T-helper 1 cell treated with Interleukin-12 subunit alpha and Interleukin-12 subunit beta and Interleukin-4 antibody, amounts not matched to agents 30 ng/mL and 1 ng/mL, for 36 hours (primary cell): ENCODE measurements at regions not wholly inside any gene's neighbourhood (a gene's known extent, or its start where the extent isn't known, plus 50 kb on each side); places are given as distances from the start of the nearest gene placed in this dataset.
"Not testable (repeated sequence)": the region's sequence is repeated elsewhere in the genome, so short reads cannot be mapped to it uniquely, and the experiment has no call there.

Experiments
- intact Hi-C: fragments of 100-400 bp; cut with micrococcal nuclease; formaldehyde crosslinking; loops from one replicate; pipeline ENCODE4 v1.15.1; 2024

- intact Hi-C loops, result no loop called here
Measured at GRCh38 chrY:16108839-16109238, 1584.5 kb downstream of the NLGN4Y start.

GRCh38 chrY:16120096-16120495 lies 1595.8 kb downstream of the NLGN4Y start:
- intact Hi-C loops, result not testable (repeated sequence)

DNA sequence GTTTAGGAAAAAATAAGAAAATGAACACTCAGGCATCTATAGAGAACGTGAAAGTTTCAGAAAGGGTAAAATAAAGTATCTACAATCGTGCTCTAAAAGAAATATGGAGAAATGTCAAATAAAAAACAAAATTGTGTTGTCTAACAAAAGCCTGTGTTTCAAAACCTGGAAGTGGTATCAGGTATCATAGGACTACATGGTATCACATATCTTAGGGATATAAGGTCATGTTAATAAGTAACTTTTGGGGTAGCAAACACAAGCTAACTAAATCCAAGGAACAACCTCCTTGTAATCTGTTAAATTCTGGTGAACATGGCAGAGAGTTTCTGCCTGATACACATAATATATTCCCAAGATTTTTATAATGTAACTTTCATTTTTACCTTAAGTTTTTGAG lies 1597.7 kb downstream of the NLGN4Y start:
- intact Hi-C loops, result no loop called here

DNA sequence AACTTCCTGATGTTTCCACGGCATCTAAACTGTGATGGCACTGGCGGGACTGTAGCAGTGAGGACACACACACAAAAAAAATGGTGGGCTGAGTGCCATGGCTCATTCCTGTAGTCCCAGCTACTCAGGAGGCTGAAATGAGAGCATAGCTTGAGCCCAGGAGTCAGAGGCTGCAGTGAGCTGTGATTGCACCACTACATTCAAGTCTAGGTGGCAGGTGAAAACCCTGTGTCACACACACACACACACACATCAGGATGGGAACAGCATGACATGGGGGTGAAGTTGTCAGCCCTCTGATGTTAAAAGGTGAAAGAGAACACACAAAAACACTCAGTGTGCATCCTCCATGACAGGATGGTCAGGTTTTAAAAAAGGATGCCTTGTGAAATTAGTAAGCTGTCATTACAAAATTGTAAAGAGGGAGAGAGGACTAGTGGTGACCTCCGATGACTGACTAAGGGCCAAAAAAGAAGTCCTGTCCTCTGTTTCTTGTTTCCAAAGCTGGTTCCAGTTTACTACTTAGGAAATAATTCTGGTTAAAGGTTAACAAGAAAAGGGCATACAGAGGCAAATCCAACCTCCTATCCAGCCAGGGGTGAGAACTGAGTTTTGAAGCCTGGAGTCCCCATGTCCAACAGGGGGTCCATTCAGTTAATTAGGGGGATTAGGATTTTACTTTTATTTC lies 1600.4 kb downstream of the NLGN4Y start:
- intact Hi-C loops, result no loop called here

DNA sequence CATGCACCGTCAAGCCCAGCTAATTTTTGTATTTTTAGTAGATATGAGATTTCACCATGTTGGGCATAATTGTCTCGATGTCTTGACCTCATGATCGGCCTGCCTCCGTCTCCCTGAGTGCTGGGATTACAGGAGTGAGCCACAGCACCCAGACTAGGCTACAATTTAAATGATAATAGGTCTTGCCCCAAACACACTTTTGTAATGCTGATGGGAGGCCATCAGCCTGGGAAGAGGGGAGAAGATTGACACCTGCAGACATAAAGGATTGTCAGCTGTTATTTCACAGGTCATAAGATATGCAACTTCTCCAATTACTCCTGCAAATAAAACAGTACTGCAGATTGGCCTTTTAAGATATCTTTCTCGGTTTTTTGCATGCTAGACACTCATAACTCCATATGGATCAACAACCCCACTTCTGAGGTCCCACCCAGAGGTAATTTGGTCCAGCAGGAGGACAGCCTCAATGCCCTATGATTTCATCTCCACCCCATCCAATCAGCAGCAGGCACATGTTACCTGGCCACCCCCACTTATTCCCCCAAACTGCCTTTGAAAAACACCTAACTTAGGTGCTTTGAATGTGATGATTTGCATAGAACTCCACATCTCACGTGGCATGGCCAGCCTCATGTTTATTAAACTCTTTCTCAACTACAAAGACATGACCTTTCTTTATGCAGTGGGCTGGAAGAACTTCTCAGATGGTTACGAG lies 1612.4 kb downstream of the NLGN4Y start:
- intact Hi-C loops, result no loop called here

DNA sequence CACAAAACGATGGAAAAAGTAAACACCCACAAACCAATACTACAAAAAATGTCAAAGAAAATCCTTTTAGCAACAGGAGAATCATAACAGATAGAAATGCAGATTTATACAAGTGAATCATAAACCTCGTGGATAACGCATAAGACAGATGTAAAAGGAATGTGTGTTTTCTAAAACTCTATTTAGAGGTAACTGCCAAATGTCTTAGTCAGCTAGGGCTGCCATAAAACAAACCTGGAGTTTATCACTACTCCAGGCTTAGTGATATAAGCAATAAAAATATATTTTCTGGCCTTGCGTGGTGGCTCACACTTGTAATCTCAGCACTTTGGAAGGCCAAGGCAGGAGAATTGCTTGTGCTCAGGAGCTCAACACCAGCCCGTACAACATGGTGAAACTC lies 1633.5 kb downstream of the NLGN4Y start:
- intact Hi-C loops, result no loop called here

GRCh38 chrY:16175740-16176139 lies 1651.4 kb downstream of the NLGN4Y start:
- intact Hi-C loops, result not testable (repeated sequence)

- intact Hi-C loops, result not testable (repeated sequence)
Measured at GRCh38 chrY:16205482-16205881, 1674.5 kb downstream of the CDY2B start.

DNA sequence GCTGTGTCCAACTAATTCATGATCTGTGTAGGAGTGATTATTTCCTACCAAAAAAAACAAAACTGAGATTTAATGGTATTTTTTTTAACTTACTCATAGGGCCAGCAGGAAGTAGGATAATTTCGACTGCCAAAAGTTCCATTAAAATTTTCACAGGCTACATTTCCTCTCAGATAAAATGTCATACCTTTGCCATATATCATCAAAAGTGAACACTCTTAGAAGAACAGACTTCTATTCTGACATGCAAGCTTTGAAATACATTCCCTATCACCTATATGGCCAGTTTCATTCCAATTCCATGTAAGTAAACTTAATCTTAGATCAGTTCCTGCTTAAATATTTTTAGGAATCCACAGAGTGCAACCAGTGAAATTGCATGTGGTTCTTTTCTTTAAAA lies 1636.7 kb downstream of the CDY2B start:
- intact Hi-C loops, result not testable (repeated sequence)

DNA sequence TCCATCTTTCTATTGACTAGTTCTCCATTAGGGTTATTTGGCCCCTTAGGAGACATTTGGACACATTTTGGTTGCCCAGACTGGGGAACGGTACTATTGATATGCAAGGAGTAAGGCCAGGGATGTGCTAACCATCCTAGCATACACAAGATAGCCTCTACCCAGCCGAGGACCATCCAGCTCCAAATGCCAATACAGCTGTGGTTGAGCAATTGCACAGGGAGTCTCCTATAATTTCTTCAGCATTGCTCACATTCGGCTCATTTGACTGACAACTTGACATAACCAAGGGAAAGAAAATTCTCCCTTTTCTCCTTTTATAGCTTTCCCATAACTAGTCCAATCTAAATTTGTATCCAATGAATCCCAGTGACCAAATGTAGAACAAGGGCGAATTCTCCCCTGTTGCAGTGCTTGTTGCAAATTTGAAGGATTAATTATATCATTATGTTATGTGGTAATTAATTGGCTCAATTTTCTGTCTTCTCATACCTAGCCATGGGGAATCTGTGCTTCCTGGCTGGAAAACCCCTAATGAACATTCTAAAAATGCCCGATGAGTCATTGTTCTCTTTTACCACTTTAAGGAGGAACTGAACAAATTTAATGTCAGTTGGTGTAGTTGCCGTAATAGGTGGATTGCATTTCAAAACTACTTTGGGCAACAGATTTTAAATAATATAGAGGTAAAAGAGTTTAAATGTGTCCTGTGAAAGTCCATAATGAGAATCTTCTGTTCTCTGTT lies 1625.3 kb downstream of the CDY2B start:
- intact Hi-C loops, result not testable (repeated sequence)

DNA sequence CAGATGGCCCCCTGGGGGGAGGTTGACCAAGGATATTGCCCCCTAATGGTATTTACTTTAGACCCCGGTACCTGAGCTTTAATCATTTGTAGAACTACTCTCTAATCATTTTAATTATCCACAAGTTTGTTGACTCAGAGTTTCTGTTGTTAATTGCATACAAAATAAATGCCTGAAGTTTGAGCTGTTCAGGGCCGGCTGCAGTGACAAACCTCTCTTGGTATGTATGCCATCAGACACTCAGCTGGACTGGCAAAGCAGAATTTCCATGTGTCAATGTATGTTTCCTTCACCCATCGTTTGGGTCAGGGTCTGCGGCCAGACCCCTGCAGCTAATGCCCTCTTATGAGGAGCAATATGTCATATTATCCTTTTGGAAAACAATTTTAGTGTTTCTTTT lies 1624.2 kb downstream of the CDY2B start:
- intact Hi-C loops, result not testable (repeated sequence)
